GM10266 (cell line): ENCODE measurements at regions not wholly inside any gene's neighbourhood (a gene's known extent, or its start where the extent isn't known, plus 50 kb on each side); places are given as distances from the start of the nearest gene placed in this dataset.
"Not testable (repeated sequence)": the region's sequence is repeated elsewhere in the genome, so short reads cannot be mapped to it uniquely, and the experiment has no call there.

ENCODE experiments used
- DNase-seq: peaks from one replicate; pipeline ENCODE4 v3.0.0; 2012; ENCODE audit errors: extremely low spot score
- TF ChIP-seq, protein P1 (sequence below): IDR thresholded peaks from 2 replicates; pipeline ENCODE4 v1.5.1; 2012; ENCODE audit warnings: mild to moderate bottlenecking, low read depth; ENCODE audit not compliant: control insufficient read depth, insufficient read depth; ENCODE audit errors: missing control alignments

DNA sequence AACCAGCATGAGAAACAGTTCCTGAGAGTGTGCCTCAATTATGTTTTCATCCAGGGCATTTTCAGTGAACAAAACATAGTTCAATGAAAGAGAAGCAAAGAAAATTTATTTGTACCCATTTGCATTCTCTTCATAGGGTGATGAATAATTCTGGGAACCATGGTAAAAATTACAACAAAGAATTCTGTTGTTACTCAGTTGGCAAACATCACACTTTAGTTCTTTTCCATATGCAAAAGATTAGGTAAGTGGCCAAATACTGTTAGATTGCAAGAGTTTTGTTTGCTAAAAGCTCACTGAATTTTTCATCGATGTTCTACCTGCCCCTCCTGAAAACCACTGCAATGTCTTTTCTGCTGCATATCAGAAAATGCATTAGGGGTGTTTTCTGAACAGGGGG, 132.4 kb upstream of the RGS6 start:
- DNase-seq, result no peak
- TF ChIP-seq, protein P1, sequence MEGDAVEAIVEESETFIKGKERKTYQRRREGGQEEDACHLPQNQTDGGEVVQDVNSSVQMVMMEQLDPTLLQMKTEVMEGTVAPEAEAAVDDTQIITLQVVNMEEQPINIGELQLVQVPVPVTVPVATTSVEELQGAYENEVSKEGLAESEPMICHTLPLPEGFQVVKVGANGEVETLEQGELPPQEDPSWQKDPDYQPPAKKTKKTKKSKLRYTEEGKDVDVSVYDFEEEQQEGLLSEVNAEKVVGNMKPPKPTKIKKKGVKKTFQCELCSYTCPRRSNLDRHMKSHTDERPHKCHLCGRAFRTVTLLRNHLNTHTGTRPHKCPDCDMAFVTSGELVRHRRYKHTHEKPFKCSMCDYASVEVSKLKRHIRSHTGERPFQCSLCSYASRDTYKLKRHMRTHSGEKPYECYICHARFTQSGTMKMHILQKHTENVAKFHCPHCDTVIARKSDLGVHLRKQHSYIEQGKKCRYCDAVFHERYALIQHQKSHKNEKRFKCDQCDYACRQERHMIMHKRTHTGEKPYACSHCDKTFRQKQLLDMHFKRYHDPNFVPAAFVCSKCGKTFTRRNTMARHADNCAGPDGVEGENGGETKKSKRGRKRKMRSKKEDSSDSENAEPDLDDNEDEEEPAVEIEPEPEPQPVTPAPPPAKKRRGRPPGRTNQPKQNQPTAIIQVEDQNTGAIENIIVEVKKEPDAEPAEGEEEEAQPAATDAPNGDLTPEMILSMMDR, result no peak

DNA sequence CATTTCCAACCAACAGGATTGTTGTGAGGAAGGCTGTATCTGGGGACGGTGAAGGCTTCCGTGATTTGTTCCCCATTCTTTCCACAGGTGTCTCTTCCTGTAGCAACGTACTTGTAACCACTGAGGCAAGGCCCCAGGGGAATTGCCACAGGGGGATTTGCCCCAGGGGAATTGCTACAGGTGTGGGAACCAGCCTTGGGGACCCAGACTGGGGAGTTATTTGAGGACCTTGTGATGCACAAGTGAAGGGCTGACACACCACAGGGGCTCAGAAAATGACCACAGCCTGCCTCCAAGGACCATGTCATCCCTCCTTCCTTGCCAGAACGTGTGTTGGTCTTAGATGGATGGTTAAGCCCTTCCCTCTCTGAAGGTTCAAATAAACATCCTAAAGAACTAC, 131.4 kb upstream of the RGS6 start:
- no peak for DNase-seq
- TF ChIP-seq, protein P1, result no peak

DNA sequence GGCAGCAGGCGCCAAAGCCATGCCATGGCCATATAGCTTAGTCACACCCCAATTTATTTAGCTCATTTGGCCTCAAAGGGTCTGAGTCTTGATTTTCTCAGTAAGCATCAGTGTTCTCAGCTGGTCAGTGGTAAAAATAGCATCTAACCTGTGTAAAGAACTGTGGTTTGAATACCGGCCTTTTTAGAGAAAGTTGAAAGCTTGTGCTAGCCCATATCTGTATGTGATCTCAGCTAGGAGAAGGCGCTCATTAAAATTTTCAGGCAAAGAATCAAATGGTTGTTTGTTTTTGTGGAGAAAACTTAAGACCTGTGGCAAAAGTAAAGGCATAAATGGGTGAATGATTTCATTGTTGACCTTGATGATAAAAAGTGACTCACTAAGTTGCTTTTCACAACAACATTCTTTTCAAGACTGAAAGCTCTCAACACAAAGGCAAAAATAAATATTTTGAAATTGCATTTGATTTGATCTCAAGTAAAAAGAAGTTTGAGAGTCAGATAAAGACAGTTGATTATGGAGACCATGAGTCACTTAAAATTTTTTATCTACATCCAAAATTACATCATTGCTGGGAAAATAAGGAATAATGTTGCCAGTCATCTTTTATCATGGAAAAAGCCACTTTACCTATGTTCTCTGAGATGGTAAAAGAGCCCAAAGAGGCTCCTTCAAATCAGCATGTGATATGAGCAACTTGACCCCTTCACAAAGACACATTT, 128.5 kb upstream of the RGS6 start:
- TF ChIP-seq, protein P1, result no peak
- DNase-seq, result no peak

DNA sequence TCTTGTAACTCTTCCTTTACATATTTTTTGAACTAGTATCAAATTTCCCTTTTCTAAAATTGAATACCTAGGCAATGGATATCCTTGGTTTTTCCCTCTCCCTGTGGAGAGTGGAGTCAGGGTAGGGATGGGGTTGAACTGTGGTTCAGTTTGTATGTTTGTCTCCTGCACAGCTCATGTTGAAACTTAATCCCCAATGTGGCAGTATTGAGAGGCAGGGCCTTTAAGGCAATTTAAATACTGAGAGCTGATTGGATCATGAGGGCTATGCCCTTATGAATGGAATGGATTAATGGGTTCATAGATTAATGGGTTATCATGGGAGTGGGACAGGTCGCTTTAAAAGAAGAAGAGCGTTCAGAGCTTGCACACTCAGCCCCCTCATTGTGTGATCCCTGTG, 127.2 kb upstream of the RGS6 start:
- no peak for DNase-seq
- TF ChIP-seq, protein P1, result no peak

DNA sequence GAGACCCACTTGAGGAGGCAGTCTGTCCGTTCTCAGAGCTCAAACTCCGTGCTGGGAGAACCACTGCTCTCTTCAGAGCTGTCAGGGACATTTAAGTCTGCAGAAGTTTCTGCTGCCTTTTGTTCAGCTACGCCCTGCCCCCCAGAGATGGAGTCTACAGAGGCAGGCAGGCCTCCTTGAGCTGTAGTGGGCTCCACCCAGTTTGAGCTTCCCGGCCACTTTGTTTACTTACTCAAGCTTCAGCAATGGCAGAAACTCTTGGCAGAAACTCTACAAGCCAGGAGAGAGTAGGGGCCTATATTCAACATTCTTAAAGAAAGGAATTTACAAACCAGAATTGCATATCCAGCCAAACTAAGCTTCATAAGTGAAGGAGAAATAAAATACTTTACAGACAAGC, 125.2 kb upstream of the RGS6 start:
- not testable (repeated sequence) for DNase-seq

DNA sequence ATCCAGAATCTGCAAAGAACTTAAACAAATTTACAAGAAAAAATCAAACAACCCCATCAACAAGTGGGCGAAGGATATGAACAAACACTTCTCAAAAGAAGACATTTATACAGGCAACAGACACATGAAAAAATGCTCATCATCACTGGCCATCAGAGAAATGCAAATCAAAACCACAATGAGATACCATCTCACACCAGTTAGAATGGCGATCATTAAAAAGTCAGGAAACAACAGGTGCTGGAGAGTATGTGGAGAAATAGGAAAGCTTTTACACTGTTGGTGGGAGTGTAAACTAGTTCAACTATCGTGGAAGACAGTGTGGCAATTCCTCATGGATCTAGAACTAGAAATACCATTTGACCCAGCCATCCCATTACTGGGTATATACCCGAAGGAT, 121.4 kb upstream of the RGS6 start:
- not testable (repeated sequence) for DNase-seq

DNA sequence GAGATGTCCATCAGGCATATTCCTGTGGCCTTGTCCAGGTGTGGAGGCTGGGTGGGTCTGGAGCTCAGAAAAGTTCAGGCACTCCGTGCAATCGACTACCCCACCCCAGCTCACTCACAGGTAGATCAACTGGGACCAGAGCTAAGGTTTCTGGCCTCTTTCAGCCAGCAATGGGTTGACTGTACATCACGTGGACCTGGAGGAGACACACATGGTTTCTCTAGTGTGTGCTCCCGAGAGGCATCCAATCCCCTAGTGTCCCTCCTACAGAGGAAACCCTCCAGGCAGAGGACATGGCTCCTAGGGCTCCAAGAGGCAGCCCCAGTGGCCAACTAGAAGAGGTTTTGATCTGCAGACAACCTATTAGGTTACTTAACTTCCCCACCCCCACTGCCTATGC, 119.5 kb upstream of the RGS6 start:
- no peak for DNase-seq
- TF ChIP-seq, protein P1, result no peak

DNA sequence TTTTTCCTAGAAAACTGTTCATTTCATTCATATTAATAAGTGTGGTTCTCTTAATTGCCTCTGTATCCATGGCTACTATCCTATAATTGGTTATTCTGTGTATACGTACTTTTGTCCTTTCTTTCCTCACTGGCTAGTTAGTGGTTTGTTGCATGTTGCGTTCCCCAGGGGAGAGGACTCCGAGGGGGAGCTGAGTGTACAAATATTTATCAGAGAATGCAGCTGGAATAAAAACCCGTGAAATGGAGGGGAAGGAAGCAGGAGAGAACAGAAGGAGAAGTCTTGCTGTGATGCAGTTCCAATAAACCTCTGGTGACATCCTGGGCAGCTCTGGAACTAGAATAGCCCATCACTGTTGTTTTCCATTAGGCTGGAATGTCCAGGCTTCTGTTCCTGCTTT, 117.1 kb upstream of the RGS6 start:
- TF ChIP-seq, protein P1, result no peak
- no peak for DNase-seq
